GM18502 (cell line): ENCODE measurements at regions not wholly inside any gene's neighbourhood (a gene's known extent, or its start where the extent isn't known, plus 50 kb on each side); places are given as distances from the start of the nearest gene placed in this dataset.
"Not testable (repeated sequence)": the region's sequence is repeated elsewhere in the genome, so short reads cannot be mapped to it uniquely, and the experiment has no call there.

Source experiments
- ATAC-seq: cut with Tn5 transposase; IDR thresholded peaks from one replicate; pipeline ENCODE4 v1.9.1; 2021; ENCODE audit warnings: mild to moderate bottlenecking; ENCODE audit not compliant: unreplicated experiment, poor library complexity

- ATAC-seq: no peak
Measured at GRCh38 chr22:49392841-49393510, 434.7 kb downstream of the BRD1 start.

- no peak for ATAC-seq
Measured at GRCh38 chr22:49392247-49392646, 435.4 kb downstream of the BRD1 start.

- ATAC-seq: no peak
Measured at GRCh38 chr22:49391436-49391835, 436.2 kb downstream of the BRD1 start.

- ATAC-seq: no peak
Measured at GRCh38 chr22:49390954-49391353, 436.7 kb downstream of the BRD1 start.

DNA sequence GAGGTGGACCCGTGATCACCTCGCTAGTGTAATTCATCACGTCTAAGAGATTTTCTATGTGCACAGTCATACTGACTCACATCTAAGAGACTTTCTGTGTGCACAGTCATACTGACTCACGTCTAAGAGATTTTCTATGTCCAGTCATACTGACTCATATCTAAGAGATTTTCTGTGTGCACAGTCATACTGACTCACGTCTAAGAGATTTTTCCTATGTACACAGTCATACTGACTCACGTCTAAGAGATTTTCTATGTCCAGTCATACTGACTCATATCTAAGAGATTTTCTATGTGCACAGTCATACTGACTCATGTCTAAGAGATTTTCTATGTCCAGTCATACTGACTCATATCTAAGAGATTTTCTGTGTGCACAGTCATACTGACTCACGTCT lies 443.8 kb downstream of the BRD1 start:
- not testable (repeated sequence) for ATAC-seq

- no peak for ATAC-seq
Measured at GRCh38 chr22:49382451-49382735, 445.3 kb downstream of the BRD1 start.

- ATAC-seq: no peak
Measured at GRCh38 chr22:49381595-49382450, 445.9 kb downstream of the BRD1 start.

DNA sequence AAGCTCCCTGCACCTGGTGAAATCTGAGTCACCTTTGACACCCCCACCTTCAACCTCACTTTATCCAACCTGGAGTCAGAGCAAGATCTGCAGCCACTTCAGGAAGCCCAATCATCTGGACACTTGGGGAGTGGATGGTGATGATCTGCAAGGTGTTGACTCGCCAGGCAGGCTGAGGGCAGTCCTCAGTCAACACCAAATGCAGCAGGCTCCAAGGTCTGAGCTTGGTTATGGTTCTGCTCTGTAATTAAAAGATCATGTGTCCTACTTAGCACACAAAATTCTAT lies 446.9 kb downstream of the BRD1 start:
- no peak for ATAC-seq

DNA sequence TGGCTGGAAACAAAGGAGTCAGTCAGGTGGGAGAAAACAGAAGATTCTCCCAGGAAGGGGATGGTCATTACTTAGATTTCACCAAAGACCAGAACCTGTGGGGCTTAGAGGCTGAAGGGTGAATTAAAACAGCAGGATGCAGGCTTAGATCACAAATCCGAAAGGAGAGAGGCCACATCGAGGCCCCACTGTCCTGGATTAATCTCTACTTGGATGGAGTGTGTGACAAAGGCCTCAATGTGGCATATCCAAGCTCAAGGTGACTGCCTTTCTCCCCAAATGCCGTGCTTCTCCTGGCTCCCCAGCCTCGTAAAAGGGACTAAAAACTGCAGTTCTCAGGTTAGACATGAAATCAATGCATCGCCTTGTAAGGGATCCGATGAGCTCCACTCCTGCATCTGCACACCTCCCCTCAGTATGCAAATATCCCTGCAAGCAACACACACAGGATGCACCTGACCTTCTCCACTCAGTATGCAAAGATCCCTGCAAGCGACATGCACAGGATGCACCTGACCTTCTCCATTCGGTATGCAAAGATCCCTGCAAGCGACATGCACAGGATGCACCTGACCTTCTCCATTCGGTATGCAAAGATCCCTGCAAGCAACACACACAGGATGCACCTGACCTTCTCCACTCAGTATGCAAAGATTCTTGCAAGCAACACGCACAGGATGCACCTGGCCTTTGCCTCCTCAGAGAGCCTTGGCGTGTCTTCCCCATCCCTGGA lies 447.4 kb downstream of the BRD1 start:
- no peak for ATAC-seq

- no peak for ATAC-seq
Measured at GRCh38 chr22:49377306-49377705, 450.4 kb downstream of the BRD1 start.

GRCh38 chr22:49373801-49374226 lies 453.9 kb downstream of the BRD1 start:
- no peak for ATAC-seq

GRCh38 chr22:49373289-49373666 lies 454.4 kb downstream of the BRD1 start:
- ATAC-seq: no peak

GRCh38 chr22:49372530-49373288 lies 455.0 kb downstream of the BRD1 start:
- ATAC-seq: no peak

- ATAC-seq: no peak
Measured at GRCh38 chr22:49372111-49372529, 455.6 kb downstream of the BRD1 start.

DNA sequence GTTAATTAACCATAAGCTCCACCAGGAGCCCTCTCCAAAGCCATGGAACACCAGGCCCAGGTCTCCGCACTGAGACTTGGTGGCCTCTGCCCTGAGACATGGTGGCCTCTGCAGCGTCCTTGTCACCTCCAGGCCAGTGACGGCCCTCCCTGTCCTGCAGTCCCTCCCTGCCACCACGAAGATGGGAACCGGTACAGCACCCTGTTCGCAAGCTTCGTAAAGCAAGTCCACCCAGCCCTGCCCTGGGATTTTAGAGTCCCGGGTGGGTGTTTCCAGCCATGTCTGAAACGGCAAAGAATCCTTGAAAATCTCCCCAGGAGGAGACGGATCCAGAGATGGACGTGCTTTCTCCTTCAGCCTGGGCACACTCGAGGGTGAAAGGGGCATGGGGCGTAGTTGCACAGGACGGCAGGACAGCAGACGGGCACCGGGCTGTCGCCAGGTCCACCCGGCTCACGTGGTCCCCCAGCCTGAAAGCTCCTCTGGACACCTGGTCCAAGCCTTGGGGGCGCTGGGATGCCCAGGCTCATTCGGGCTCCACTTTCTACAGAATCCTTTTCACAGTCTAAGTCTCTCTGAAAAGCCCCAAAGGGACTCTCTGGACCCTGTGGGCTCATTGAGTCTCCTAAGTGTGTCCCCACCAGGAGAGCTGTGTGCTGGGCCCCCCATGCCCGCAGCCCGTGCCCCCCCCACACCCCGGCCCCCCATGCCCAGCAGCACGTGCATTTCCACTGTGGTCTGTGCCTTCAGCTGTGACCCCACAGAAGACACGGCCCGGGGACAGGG lies 456.2 kb downstream of the BRD1 start:
- ATAC-seq: no peak

DNA sequence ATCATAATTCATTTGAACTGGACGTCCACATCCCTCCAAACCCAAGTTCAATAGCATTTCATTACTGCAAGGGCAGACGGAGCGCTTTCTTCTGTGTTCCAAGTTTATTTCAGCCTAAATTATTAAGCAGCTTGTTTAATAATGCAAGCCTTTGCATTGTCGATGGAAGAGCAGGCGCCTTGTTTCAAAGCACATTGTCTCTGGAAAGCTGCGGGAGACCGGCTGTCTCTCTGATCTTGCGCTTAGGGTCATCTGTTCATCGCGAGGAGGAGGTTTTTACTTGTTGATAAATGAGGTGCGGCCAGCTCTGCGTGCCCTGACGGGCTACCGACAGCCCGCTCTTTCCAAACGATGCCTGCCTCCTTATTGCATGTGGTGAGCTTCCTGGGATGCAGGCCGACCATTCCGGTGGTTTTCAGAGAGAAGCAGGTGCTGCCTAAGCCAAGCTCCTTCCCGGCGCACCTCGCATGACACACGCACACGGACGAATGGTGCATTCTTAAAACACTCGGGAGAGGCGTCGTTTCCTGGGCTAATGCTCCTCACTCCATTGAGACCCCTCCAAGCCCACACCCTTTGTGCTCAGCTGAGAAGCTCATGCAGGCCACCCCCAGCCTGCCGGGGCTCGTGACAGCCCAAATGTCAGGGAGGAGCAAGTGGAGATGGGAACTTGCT lies 456.9 kb downstream of the BRD1 start:
- no peak for ATAC-seq

DNA sequence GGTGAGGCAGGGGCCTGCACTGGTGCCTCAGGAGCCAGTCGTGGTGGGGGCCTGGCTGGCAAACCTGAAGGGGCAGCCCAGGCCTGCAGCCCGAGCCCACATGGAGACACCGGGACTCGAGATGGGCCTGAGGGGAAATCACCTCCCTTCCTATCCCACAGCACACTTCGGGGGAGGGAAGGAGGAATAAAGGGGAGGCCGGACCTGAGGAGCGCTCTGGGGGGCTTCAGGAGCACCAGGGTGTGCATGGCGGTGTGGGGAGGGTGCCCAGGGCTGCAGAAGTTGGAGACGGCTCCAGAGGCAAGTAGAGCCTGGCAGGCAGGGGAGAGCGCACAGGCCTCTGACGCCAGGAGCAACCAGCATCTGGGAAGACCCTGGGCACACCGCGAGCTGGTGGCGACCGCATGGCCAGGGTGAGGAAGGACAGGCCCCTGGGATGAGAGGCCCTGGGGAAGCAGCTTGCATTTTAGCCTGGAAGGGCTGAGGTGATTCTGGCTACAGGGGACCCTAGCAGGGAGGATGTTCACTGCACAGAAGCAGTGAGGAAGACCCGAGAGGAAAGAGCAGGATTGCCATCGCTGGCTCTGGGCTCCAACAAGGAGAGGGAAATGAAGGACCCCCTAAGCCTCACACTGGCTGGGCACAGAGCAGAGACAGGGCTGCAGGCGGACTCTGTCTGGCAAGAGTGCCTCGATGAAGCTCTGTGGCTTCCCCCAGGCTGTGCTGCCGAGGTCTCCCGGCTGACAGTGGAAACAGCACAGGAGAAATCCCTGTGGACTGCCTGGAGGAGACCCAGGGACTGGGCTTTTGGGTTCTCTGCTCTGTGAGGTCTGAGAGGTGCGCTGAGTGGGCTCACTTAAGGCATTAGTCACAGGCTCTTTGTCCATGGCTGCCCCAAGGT lies 457.7 kb downstream of the BRD1 start:
- ATAC-seq: no peak

GRCh38 chr22:49368976-49369725 lies 458.5 kb downstream of the BRD1 start:
- ATAC-seq: no peak
